OCI-LY7 (cell line): ENCODE measurements at regions not wholly inside any gene's neighbourhood (a gene's known extent, or its start where the extent isn't known, plus 50 kb on each side); places are given as distances from the start of the nearest gene placed in this dataset.

Experiments used
- BruUV-seq: library from RNA; stranded (reverse); fragments of 400-500 nt; replicated peaks from 2 replicates; lab custom pipeline; 2021; lab: Mats Ljungman, UMichigan
- CTCF ChIA-PET: fragments of 300-600 bp; sonication (Branson Sonifier 250); formaldehyde crosslinking; loops from one replicate; lab custom pipeline; 2022; ENCODE audit warnings: antibody characterized with exemption; ENCODE audit not compliant: unreplicated experiment; lab: Charles Lee
- POLR2A ChIA-PET: fragments of 300-600 bp; sonication (Branson Sonifier 250); formaldehyde crosslinking; loops from one replicate; lab custom pipeline; 2022; ENCODE audit warnings: antibody characterized with exemption; lab: Charles Lee
- DNase-seq: peaks from one replicate; pipeline ENCODE4 v3.0.0-alpha.2; 2015; ENCODE audit warnings: low spot score
- H2AFZ ChIP-seq: fragments of 200-600 bp; sonication (generic), shearing (Covaris generic); 2 replicates; pipeline ENCODE4 v1.6.1; 2014; ENCODE audit warnings: mild to moderate bottlenecking, antibody characterized with exemption, low read length, moderate library complexity
- H3K27ac ChIP-seq: fragments of 200-600 bp; sonication (generic); 2 replicates; pipeline ENCODE4 v1.5.1; 2014; ENCODE audit warnings: mixed run types, low read depth, mild to moderate bottlenecking, moderate library complexity, low read length, inconsistent platforms; ENCODE audit not compliant: poor library complexity, severe bottlenecking
- H3K36me3 ChIP-seq: fragments of 200-600 bp; sonication (generic); 2 replicates; pipeline ENCODE4 v1.6.1; 2014; ENCODE audit warnings: mild to moderate bottlenecking, antibody characterized with exemption, low read length, moderate library complexity, mixed read lengths; ENCODE audit not compliant: insufficient read depth
- H3K4me1 ChIP-seq: fragments of 200-600 bp; sonication (generic); 2 replicates; pipeline ENCODE4 v1.5.1; 2014; ENCODE audit warnings: mild to moderate bottlenecking, low read length; ENCODE audit not compliant: insufficient read depth, poor library complexity, severe bottlenecking
- H3K4me2 ChIP-seq: fragments of 200-600 bp; sonication (generic); 2 replicates; pipeline ENCODE4 v1.6.1; 2014; ENCODE audit warnings: mild to moderate bottlenecking, low read length
- H3K4me3 ChIP-seq: fragments of 200-600 bp; sonication (generic); 2 replicates; pipeline ENCODE4 v1.5.1; 2014; ENCODE audit warnings: mild to moderate bottlenecking, low read depth, low read length; ENCODE audit not compliant: poor library complexity, severe bottlenecking
- H3K79me2 ChIP-seq: fragments of 200-600 bp; sonication (generic); 2 replicates; pipeline ENCODE4 v1.6.1; 2016; ENCODE audit warnings: low read depth, mild to moderate bottlenecking, low read length, moderate library complexity, mixed read lengths; ENCODE audit not compliant: insufficient read depth
- H3K9me2 ChIP-seq: fragments of 200-600 bp; sonication (generic); 2 replicates; pipeline ENCODE4 v1.6.1; 2016; ENCODE audit warnings: mild to moderate bottlenecking, low read length, mixed read lengths; ENCODE audit not compliant: insufficient read depth
- H3K9me3 ChIP-seq: fragments of 200-600 bp; sonication (generic); 2 replicates; pipeline ENCODE4 v1.6.1; 2014; ENCODE audit warnings: mild to moderate bottlenecking, mixed run types, low read length, mixed read lengths
- H4K20me1 ChIP-seq: fragments of 200-600 bp; sonication (generic); 2 replicates; pipeline ENCODE4 v1.6.1; 2014; ENCODE audit warnings: mild to moderate bottlenecking, antibody characterized with exemption, low read length, moderate library complexity, mixed read lengths; ENCODE audit not compliant: insufficient read depth
- EZH2phosphoT487 ChIP-seq: fragments of 200-600 bp; sonication (generic); IDR thresholded peaks from 2 replicates; pipeline ENCODE4 v1.6.1; 2018; ENCODE audit warnings: low read depth, borderline replicate concordance, mild to moderate bottlenecking, mixed run types, antibody characterized with exemption, low read length, moderate library complexity, mixed read lengths
- intact Hi-C: fragments of 100-400 bp; cut with micrococcal nuclease; formaldehyde crosslinking; loops from one replicate; pipeline ENCODE4 v1.10.0; 2022; ENCODE audit not compliant: unreplicated experiment
- TF ChIP-seq, protein P1 (sequence below): fragments of 200-600 bp; sonication (generic); conservative IDR thresholded peaks from 2 replicates; pipeline ENCODE4 v1.5.1; 2014; ENCODE audit warnings: mild to moderate bottlenecking, antibody characterized with exemption, low read length, moderate library complexity, mixed read lengths

DNA sequence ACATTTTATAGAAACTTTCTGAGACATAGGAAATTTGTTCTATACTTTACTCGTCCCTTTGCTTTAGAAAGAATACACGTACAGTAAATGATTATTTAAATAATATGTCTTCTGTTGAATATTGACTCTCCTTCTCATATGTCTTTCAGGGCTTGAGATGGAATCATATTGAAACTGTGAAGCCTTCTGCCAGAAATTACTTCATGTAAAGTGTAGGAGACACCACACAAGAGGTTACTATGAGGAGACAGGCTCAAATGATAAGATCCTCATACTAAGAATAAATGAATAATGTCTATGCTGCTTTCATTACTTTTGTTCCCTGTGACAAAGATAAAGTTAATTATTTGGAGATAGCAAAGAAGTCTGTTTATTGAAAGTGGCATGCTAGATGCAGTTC is 1240.3 kb upstream of the MAP3K7 start:
- CTCF ChIA-PET, result no interaction called here
- no peaks in the 10 kb centered on the region for H3K9me2 ChIP-seq
- H3K4me3 ChIP-seq, result no peak overlapping the region
- H2AFZ ChIP-seq, result no peak overlapping the region
- no TSS peak for BruUV-seq
- no peak for DNase-seq
- no peaks in the 10 kb centered on the region for H3K36me3 ChIP-seq
- H3K4me1 ChIP-seq, result no peaks in the 10 kb centered on the region
- H3K4me2 ChIP-seq, result no peak overlapping the region
- no peaks in the 10 kb centered on the region for H3K9me3 ChIP-seq
- intact Hi-C loops, result no loop called here
- no peak overlapping the region for H3K27ac ChIP-seq
- no peaks in the 10 kb centered on the region for H4K20me1 ChIP-seq
- POLR2A ChIA-PET, result interaction anchor here (0.6 kb wide), 1 partner anchor 300 kb away, joined by 3 read pairs; no protein-coding TSS in a partner anchor
- H3K79me2 ChIP-seq, result no peaks in the 10 kb centered on the region
- TF ChIP-seq, protein P1, sequence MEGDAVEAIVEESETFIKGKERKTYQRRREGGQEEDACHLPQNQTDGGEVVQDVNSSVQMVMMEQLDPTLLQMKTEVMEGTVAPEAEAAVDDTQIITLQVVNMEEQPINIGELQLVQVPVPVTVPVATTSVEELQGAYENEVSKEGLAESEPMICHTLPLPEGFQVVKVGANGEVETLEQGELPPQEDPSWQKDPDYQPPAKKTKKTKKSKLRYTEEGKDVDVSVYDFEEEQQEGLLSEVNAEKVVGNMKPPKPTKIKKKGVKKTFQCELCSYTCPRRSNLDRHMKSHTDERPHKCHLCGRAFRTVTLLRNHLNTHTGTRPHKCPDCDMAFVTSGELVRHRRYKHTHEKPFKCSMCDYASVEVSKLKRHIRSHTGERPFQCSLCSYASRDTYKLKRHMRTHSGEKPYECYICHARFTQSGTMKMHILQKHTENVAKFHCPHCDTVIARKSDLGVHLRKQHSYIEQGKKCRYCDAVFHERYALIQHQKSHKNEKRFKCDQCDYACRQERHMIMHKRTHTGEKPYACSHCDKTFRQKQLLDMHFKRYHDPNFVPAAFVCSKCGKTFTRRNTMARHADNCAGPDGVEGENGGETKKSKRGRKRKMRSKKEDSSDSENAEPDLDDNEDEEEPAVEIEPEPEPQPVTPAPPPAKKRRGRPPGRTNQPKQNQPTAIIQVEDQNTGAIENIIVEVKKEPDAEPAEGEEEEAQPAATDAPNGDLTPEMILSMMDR, result no peak
- TF ChIP-seq EZH2phosphoT487, result no peak

DNA sequence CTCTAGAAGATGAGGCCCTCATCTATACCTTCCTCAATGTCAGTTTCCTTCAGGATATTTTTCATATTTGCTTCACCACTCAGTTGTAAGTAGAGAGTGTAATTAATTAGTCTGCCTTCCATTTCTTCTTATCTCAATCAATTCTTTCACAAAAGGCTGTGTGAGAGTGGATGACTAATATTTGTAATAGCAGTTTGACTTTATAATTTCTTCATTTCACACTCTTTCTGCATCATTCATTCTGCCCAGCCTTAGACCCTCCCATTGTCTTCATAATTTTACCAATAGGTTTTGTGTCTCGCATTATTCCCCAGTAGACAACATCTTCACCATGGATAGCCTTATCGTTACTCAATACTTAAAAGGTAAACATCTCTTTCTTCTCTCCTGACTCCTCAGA is 1239.3 kb upstream of the MAP3K7 start:
- Histone ChIP-seq H2AFZ (no peak overlapping the region), H3K36me3 (no peaks in the 10 kb centered on the region), H3K4me3 (no peak overlapping the region), H3K27ac (no peak overlapping the region), H3K4me1 (no peaks in the 10 kb centered on the region), H3K9me2 (no peaks in the 10 kb centered on the region), H3K79me2 (no peaks in the 10 kb centered on the region), H4K20me1 (no peaks in the 10 kb centered on the region), H3K9me3 (no peaks in the 10 kb centered on the region), H3K4me2 (no peak overlapping the region)
- POLR2A ChIA-PET, result interaction anchor here (0.7 kb wide), 1 partner anchor 305 kb away, joined by 4 read pairs; no protein-coding TSS in a partner anchor
- no TSS peak for BruUV-seq
- intact Hi-C loops, result no loop called here
- no peak for DNase-seq
- CTCF ChIA-PET, result no interaction called here
- TF ChIP-seq EZH2phosphoT487, result no peak
- TF ChIP-seq, protein P1, result no peak

DNA sequence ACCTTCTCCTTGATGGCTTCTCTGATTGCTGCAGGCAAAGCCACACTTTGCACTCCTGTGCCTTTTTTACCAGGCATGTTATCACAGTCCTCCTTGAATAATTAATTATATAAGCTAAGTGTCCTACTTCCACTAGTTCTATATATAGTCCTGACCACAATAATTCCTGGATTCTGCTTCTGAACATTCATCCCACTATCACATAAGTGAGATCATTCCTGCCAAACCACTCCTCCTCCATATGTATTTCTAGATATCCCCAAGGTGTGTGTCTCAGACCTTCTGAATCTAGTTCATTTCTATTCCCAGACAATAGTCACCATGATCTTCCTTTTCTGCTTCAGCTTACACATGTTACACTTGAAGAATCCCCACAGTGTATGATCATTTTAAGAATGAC is 1237.5 kb upstream of the MAP3K7 start:
- H3K4me1 ChIP-seq, result no peaks in the 10 kb centered on the region
- no peaks in the 10 kb centered on the region for H3K9me2 ChIP-seq
- intact Hi-C loops, result no loop called here
- H4K20me1 ChIP-seq, result no peaks in the 10 kb centered on the region
- no peaks in the 10 kb centered on the region for H3K79me2 ChIP-seq
- no peak overlapping the region for H3K4me2 ChIP-seq
- POLR2A ChIA-PET, result no interaction called here
- BruUV-seq, result no TSS peak
- no peak overlapping the region for H3K27ac ChIP-seq
- no peak overlapping the region for H2AFZ ChIP-seq
- H3K4me3 ChIP-seq, result no peak overlapping the region
- CTCF ChIA-PET, result no interaction called here
- no peaks in the 10 kb centered on the region for H3K9me3 ChIP-seq
- no peaks in the 10 kb centered on the region for H3K36me3 ChIP-seq
- DNase-seq, result no peak
- no peak for TF ChIP-seq EZH2phosphoT487
- TF ChIP-seq, protein P1, result no peak
